H1 (cell line): ENCODE measurements at regions not wholly inside any gene's neighbourhood (a gene's known extent, or its start where the extent isn't known, plus 50 kb on each side); places are given as distances from the start of the nearest gene placed in this dataset.

Source experiments
- CTCF ChIA-PET: fragments of 300-600 bp; sonication (Branson Sonifier 250); formaldehyde crosslinking; loops from one replicate; lab custom pipeline; 2021; ENCODE audit not compliant: partially characterized antibody; lab: Charles Lee
- POLR2A ChIA-PET: fragments of 300-600 bp; sonication (Branson Sonifier 250); formaldehyde crosslinking; loops from one replicate; lab custom pipeline; 2021; ENCODE audit warnings: inconsistent platforms; ENCODE audit not compliant: partially characterized antibody; lab: Charles Lee
- DNase-seq, 2 experiments: peaks; one replicate each; pipeline versions ENCODE4 v3.0.0 to v3.0.0-alpha.2; 2010 to 2022; ENCODE audit warnings: low spot score in 2 of 2, low read depth in 1 of 2, mixed read lengths in 1 of 2
- FAIRE-seq: peaks from 2 replicates; lab custom pipeline; 2011; peaks lifted over from hg19 to GRCh38; lab: Jason Lieb, UNC
- H2AFZ ChIP-seq: 2 replicates; pipeline ENCODE4 v1.8.1; 2012; ENCODE audit warnings: low read length, inconsistent platforms
- H2AK5ac ChIP-seq: 2 replicates; pipeline ENCODE4 v1.6.1; 2013; ENCODE audit warnings: low read depth, low read length
- H2BK120ac ChIP-seq: replicated peaks from 2 replicates; pipeline ENCODE3; 2013; ENCODE audit warnings: low read depth, low read length, inconsistent platforms
- H2BK12ac ChIP-seq: 2 replicates; pipeline ENCODE4 v1.6.1; 2013; ENCODE audit warnings: low read depth, low read length
- H2BK15ac ChIP-seq: 2 replicates; pipeline ENCODE4 v1.6.1; 2013; ENCODE audit warnings: low read length
- H2BK20ac ChIP-seq: 2 replicates; pipeline ENCODE4 v1.6.1; 2013; ENCODE audit warnings: low read length
- H2BK5ac ChIP-seq: 2 replicates; pipeline ENCODE4 v1.6.1; 2013; ENCODE audit warnings: low read depth, low read length
- H3K14ac ChIP-seq: 2 replicates; pipeline ENCODE4 v1.6.1; 2013; ENCODE audit warnings: inconsistent platforms; ENCODE audit not compliant: insufficient read length
- H3K18ac ChIP-seq: 2 replicates; pipeline ENCODE4 v1.6.1; 2013; ENCODE audit warnings: low read length; ENCODE audit errors: extremely low read depth
- H3K23ac ChIP-seq: 2 replicates; pipeline ENCODE4 v1.6.1; 2013; ENCODE audit warnings: inconsistent platforms; ENCODE audit not compliant: insufficient read length
- H3K23me2 ChIP-seq: 2 replicates; pipeline ENCODE4 v1.6.1; 2013; ENCODE audit warnings: low read depth, low read length
- H3K27ac ChIP-seq: 2 replicates; pipeline ENCODE4 v1.6.1; 2011; ENCODE audit warnings: low read depth, low read length, inconsistent platforms
- H3K27me3 ChIP-seq, 4 experiments: replicated peaks in 1 of 4; 1 replicate in 1 of 4; 2 replicates in 3 of 4; pipeline versions ENCODE4 v1.6.1 to v1.8.1; 2011 to 2013; ENCODE audit warnings: low read length in 3 of 4, mild to moderate bottlenecking in 3 of 4, inconsistent platforms in 2 of 4, mixed read lengths in 2 of 4, moderate library complexity in 1 of 4; ENCODE audit not compliant: control insufficient read depth in 3 of 4, insufficient read depth in 3 of 4; ENCODE audit errors: extremely low read depth in 1 of 4
- H3K36me3 ChIP-seq, 4 experiments: 2 replicates each; pipeline versions ENCODE4 v1.6.1 to v1.8.1; 2011 to 2013; ENCODE audit warnings: mild to moderate bottlenecking in 4 of 4, low read length in 3 of 4, moderate library complexity in 2 of 4, control low read depth in 1 of 4, inconsistent platforms in 1 of 4; ENCODE audit not compliant: insufficient read depth in 4 of 4, control insufficient read depth in 2 of 4
- H3K4ac ChIP-seq: replicated peaks from 2 replicates; pipeline ENCODE3; 2013; ENCODE audit warnings: low read length, low read depth, mixed read lengths, inconsistent platforms; ENCODE audit not compliant: insufficient read length
- H3K4me1 ChIP-seq, 4 experiments: replicated peaks in 1 of 4; 1 replicate in 1 of 4; 2 replicates in 3 of 4; pipeline versions ENCODE4 v1.6.1 to v1.8.1; 2011 to 2013; ENCODE audit warnings: low read length in 3 of 4, inconsistent platforms in 2 of 4, mixed read lengths in 1 of 4; ENCODE audit not compliant: insufficient read depth in 4 of 4, control insufficient read depth in 3 of 4
- H3K4me2 ChIP-seq, 2 experiments: 2 replicates each; pipeline versions ENCODE4 v1.6.1 to v1.8.1; 2011 to 2013; ENCODE audit warnings: low read depth in 2 of 2, low read length in 2 of 2, control low read depth in 1 of 2, inconsistent platforms in 1 of 2, mild to moderate bottlenecking in 1 of 2; ENCODE audit not compliant: insufficient read depth in 1 of 2
- H3K4me3 ChIP-seq, 4 experiments: fragments of 200-600, 300-600 bp in 1 of 4; sonication (generic), shearing (Covaris generic), sonication (Bioruptor Twin) in 1 of 4; 2 replicates each; pipeline versions ENCODE4 v1.5.1 to v1.8.1; 2011 to 2016; ENCODE audit warnings: low read length in 4 of 4, low read depth in 3 of 4, control low read depth in 2 of 4, inconsistent platforms in 2 of 4, mild to moderate bottlenecking in 2 of 4, mixed read lengths in 1 of 4, moderate library complexity in 1 of 4; ENCODE audit not compliant: insufficient read depth in 2 of 4; ENCODE audit errors: extremely low read depth in 1 of 4
- H3K56ac ChIP-seq: replicated peaks from 2 replicates; pipeline ENCODE3; 2013; ENCODE audit warnings: low read depth, mild to moderate bottlenecking, mixed read lengths, low read length, inconsistent platforms; ENCODE audit not compliant: insufficient read length
- H3K79me1 ChIP-seq: 2 replicates; pipeline ENCODE4 v1.6.1; 2013; ENCODE audit warnings: low read depth, low read length, control low read depth
- H3K79me2 ChIP-seq, 2 experiments: 2 replicates each; pipeline versions ENCODE4 v1.6.1 to v1.8.1; 2012 to 2013; ENCODE audit warnings: low read length in 2 of 2, mild to moderate bottlenecking in 2 of 2, inconsistent platforms in 1 of 2; ENCODE audit not compliant: insufficient read depth in 2 of 2, control insufficient read depth in 1 of 2
- H3K9ac ChIP-seq, 4 experiments: replicated peaks in 1 of 4; 1 replicate in 1 of 4; 2 replicates in 3 of 4; pipeline versions ENCODE4 v1.6.1 to v1.8.1; 2011 to 2013; ENCODE audit warnings: low read depth in 3 of 4, low read length in 3 of 4, control low read depth in 2 of 4, mild to moderate bottlenecking in 2 of 4, moderate library complexity in 2 of 4, inconsistent platforms in 1 of 4; ENCODE audit errors: extremely low read depth in 1 of 4
- H3K9me3 ChIP-seq, 2 experiments: 2 replicates each; pipeline versions ENCODE4 v1.6.1 to v1.8.1; 2012 to 2013; ENCODE audit warnings: mild to moderate bottlenecking in 2 of 2, moderate library complexity in 2 of 2, control low read depth in 1 of 2, inconsistent platforms in 1 of 2, low read depth in 1 of 2, low read length in 1 of 2, mixed read lengths in 1 of 2; ENCODE audit not compliant: insufficient read depth in 2 of 2
- H4K20me1 ChIP-seq, 2 experiments: replicated peaks in 1 of 2; 2 replicates each; pipeline versions ENCODE3 to v1.8.1; 2011 to 2013; ENCODE audit warnings: inconsistent platforms in 2 of 2, low read length in 2 of 2, mild to moderate bottlenecking in 1 of 2; ENCODE audit not compliant: insufficient read depth in 2 of 2, control insufficient read depth in 1 of 2
- H4K5ac ChIP-seq: 2 replicates; pipeline ENCODE4 v1.6.1; 2013; ENCODE audit warnings: low read length, low read depth, mixed read lengths, inconsistent platforms; ENCODE audit not compliant: insufficient read length
- H4K8ac ChIP-seq: 2 replicates; pipeline ENCODE4 v1.8.0; 2013; ENCODE audit warnings: mild to moderate bottlenecking, moderate library complexity, low read length, inconsistent platforms; ENCODE audit not compliant: insufficient read depth; ENCODE audit errors: extremely low read depth
- H4K91ac ChIP-seq: replicated peaks from 2 replicates; pipeline ENCODE3; 2013; ENCODE audit warnings: low read length, mixed read lengths, inconsistent platforms; ENCODE audit not compliant: insufficient read length
- BCL11A ChIP-seq, 2 experiments: IDR thresholded peaks; one replicate each; pipeline ENCODE4 v1.6.1; 2011; ENCODE audit warnings: low read depth in 2 of 2, low read length in 2 of 2, mild to moderate bottlenecking in 2 of 2
- CEBPB ChIP-seq: IDR thresholded peaks from 2 replicates; pipeline ENCODE4 v1.6.1; 2012; ENCODE audit warnings: low read depth, low read length
- GTF2F1 ChIP-seq: IDR thresholded peaks from 2 replicates; pipeline ENCODE4 v1.6.1; 2012; ENCODE audit warnings: low read depth, low read length, improper control_type of control experiment, borderline replicate concordance
- HDAC6 ChIP-seq: IDR thresholded peaks from one replicate; pipeline ENCODE4 v1.7.1; 2012; ENCODE audit warnings: low read depth, mild to moderate bottlenecking, inconsistent platforms, low read length, moderate library complexity
- MAFK ChIP-seq: IDR thresholded peaks from 2 replicates; pipeline ENCODE4 v1.6.1; 2012; ENCODE audit warnings: low read depth, mild to moderate bottlenecking, improper control_type of control experiment, low read length
- NRF1 ChIP-seq: IDR thresholded peaks from 2 replicates; pipeline ENCODE4 v1.6.1; 2011; ENCODE audit warnings: mild to moderate bottlenecking, low read depth, low read length, improper control_type of control experiment
- PHF8 ChIP-seq: fragments of 200-600 bp; sonication (generic); conservative IDR thresholded peaks from 2 replicates; pipeline ENCODE4 v1.7.1; 2012; ENCODE audit warnings: low read depth, mild to moderate bottlenecking, inconsistent platforms, low read length, moderate library complexity
- RBBP5 ChIP-seq: IDR thresholded peaks from 2 replicates; pipeline ENCODE4 v1.7.1; 2012; ENCODE audit warnings: low read depth, mild to moderate bottlenecking, inconsistent platforms, low read length, moderate library complexity, borderline replicate concordance
- RXRA ChIP-seq: IDR thresholded peaks from 2 replicates; pipeline ENCODE4 v1.6.1; 2011; ENCODE audit warnings: low read depth, mild to moderate bottlenecking, low read length, moderate library complexity; ENCODE audit not compliant: insufficient read depth
- SUZ12 ChIP-seq: fragments of 200-600 bp; sonication (generic); IDR thresholded peaks from 2 replicates; pipeline ENCODE4 v1.6.1; 2012; ENCODE audit warnings: mild to moderate bottlenecking, inconsistent platforms, low read length, moderate library complexity, mixed read lengths
- TAF7 ChIP-seq: optimal IDR thresholded peaks from 2 replicates; pipeline ENCODE3; 2011; ENCODE audit warnings: low read depth, mild to moderate bottlenecking, inconsistent platforms, low read length, moderate library complexity, borderline replicate concordance
- WGBS, 2 experiments: shearing (Covaris generic) in 1 of 2; methylation state at CpG; one replicate each; pipeline versions ENCODE4 v1.1.6 to v1.1.7; 2013 to 2015; ENCODE audit warnings: low lambda C conversion rate in 2 of 2, mixed read lengths in 2 of 2, inconsistent platforms in 1 of 2, low coverage in 1 of 2, missing lambda C conversion rate in 1 of 2; ENCODE audit not compliant: insufficient replicate concordance in 2 of 2, insufficient coverage in 1 of 2, insufficient read length in 1 of 2; ENCODE audit errors: extremely low coverage in 1 of 2, missing lambda C conversion rate in 1 of 2; 5-methylcytosine and 5-hydroxymethylcytosine counted together
- TF ChIP-seq, protein P1 (sequence below): IDR thresholded peaks from 2 replicates; pipeline ENCODE4 v1.6.1; 2011; ENCODE audit warnings: low read depth, mild to moderate bottlenecking, low read length; ENCODE audit not compliant: insufficient read depth

DNA sequence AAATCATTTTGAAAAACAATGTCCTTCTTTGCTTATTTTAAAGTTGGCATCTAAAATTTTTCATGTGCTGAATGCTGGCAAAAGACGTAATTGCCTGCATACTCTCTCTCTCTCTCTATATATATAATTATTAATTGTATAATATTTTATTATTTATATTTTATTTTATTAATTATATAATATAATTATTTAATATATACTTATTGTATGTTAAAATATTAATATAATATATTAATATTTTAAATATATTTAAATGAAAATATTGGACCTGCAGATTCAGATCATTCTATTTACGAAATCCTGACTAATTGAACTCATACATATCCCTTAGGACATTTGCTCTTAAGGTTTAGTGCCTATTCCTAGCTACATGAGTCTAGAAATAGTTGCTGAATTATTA, 144.7 kb upstream of the VCX start:
- Histone ChIP-seq H3K23me2 (no peaks in the 10 kb centered on the region), H4K20me1 (no peaks in the 10 kb centered on the region), H3K4ac (no peak overlapping the region), H3K27ac (no peak overlapping the region), H4K91ac (no peak overlapping the region), H3K79me2 (no peaks in the 10 kb centered on the region), H3K4me2 (no peak overlapping the region), H2BK5ac (no peak overlapping the region), H4K5ac (no peak overlapping the region), H4K8ac (no peak overlapping the region), H3K56ac (no peak overlapping the region), H3K9me3 (no peaks in the 10 kb centered on the region), H3K4me1 (no peaks in the 10 kb centered on the region), H3K79me1 (no peaks in the 10 kb centered on the region), H2BK12ac (no peak overlapping the region), H3K36me3 (no peaks in the 10 kb centered on the region), H3K4me3 (no peak overlapping the region), H3K18ac (no peak overlapping the region), H2AK5ac (no peak overlapping the region), H3K14ac (no peak overlapping the region), H2BK15ac (no peak overlapping the region), H3K23ac (no peak overlapping the region), H2BK120ac (no peak overlapping the region), H3K9ac (no peak overlapping the region), H2BK20ac (no peak overlapping the region), H2AFZ (no peak overlapping the region), H3K27me3 (no peaks in the 10 kb centered on the region)
- TF ChIP-seq CEBPB (no peak), MAFK (no peak), BCL11A (IDR thresholded peaks at IDR 0.05; ENCODE audit: low read depth in 2 of 2, low read length in 2 of 2) (no peak), RBBP5 (no peak), PHF8 (no peak), RXRA (no peak), HDAC6 (no peak), SUZ12 (no peak), TAF7 (no peak), GTF2F1 (no peak), NRF1 (no peak)
- TF ChIP-seq, protein P1, sequence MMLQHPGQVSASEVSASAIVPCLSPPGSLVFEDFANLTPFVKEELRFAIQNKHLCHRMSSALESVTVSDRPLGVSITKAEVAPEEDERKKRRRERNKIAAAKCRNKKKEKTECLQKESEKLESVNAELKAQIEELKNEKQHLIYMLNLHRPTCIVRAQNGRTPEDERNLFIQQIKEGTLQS, result no peak
- FAIRE-seq (no peak), DNase-seq (no peak)
- CTCF ChIA-PET, result no interaction called here
- 96% methylated on average over 2 of the region's 2 CpGs; no CpG with 5 or more reads in 1 of the 2 experiments for WGBS, 2 experiments
- POLR2A ChIA-PET, result no interaction called here
